ENCODE measurements at regions not wholly inside any gene's neighbourhood (a gene's known extent, or its start where the extent isn't known, plus 50 kb on each side); places are given as distances from the start of the nearest gene placed in this dataset.

- no peak for DNase-seq
Measured at GRCh38 chr3:30945291-30945690, 50.8 kb upstream of the GADL1 start.

- DNase-seq: no peak
Measured at GRCh38 chr3:30948426-30948825, 54.0 kb upstream of the GADL1 start.

- no peak for DNase-seq
Measured at GRCh38 chr3:30951826-30952225, 57.4 kb upstream of the GADL1 start.

- no peak for DNase-seq
Measured at GRCh38 chr3:30952786-30953185, 58.3 kb upstream of the GADL1 start.

- DNase-seq: no peak
Measured at GRCh38 chr3:30954426-30954825, 60.0 kb upstream of the GADL1 start.

- DNase-seq: no peak
Measured at GRCh38 chr3:30962084-30962483, 67.6 kb upstream of the GADL1 start.

- DNase-seq: no peak
Measured at GRCh38 chr3:30962493-30962892, 68.0 kb upstream of the GADL1 start.

- DNase-seq: no peak
Measured at GRCh38 chr3:30963223-30963722, 68.8 kb upstream of the GADL1 start.

- DNase-seq: no peak
Measured at GRCh38 chr3:30964612-30965011, 70.2 kb upstream of the GADL1 start.

- DNase-seq: no peak
Measured at GRCh38 chr3:30966896-30967295, 72.4 kb upstream of the GADL1 start.

GRCh38 chr3:30970183-30970582 lies 75.7 kb upstream of the GADL1 start:
- DNase-seq: no peak

- DNase-seq: no peak
Measured at GRCh38 chr3:30972449-30972848, 78.0 kb upstream of the GADL1 start.

- no peak for DNase-seq
Measured at GRCh38 chr3:30974071-30974470, 79.6 kb upstream of the GADL1 start.

GRCh38 chr3:30977592-30977991 lies 83.1 kb upstream of the GADL1 start:
- no peak for DNase-seq

- DNase-seq: no peak
Measured at GRCh38 chr3:30980993-30981392, 86.5 kb upstream of the GADL1 start.

- DNase-seq: no peak
Measured at GRCh38 chr3:30982416-30983075, 88.1 kb upstream of the GADL1 start.

- no peak for DNase-seq
Measured at GRCh38 chr3:30984855-30985749, 90.6 kb upstream of the GADL1 start.

GRCh38 chr3:30986551-30986950 lies 92.1 kb upstream of the GADL1 start:
- no peak for DNase-seq

- DNase-seq: no peak
Measured at GRCh38 chr3:30988769-30989168, 94.3 kb upstream of the GADL1 start.

- DNase-seq: no peak
Measured at GRCh38 chr3:30989276-30990030, 95.0 kb upstream of the GADL1 start.

- no peak for DNase-seq
Measured at GRCh38 chr3:30996467-30996866, 102.0 kb upstream of the GADL1 start.

GRCh38 chr3:31002730-31003129 lies 108.3 kb upstream of the GADL1 start:
- DNase-seq: no peak

- DNase-seq: no peak
Measured at GRCh38 chr3:31004025-31004678, 109.7 kb upstream of the GADL1 start.
